Ishikawa (cell line): ENCODE measurements at regions not wholly inside any gene's neighbourhood (a gene's known extent, or its start where the extent isn't known, plus 50 kb on each side); places are given as distances from the start of the nearest gene placed in this dataset.

Experiments used
- CREB1 ChIP-seq: IDR thresholded peaks from 2 replicates; pipeline ENCODE4 v1.6.1; 2012; ENCODE audit warnings: low read depth
- NFIC ChIP-seq: IDR thresholded peaks from 2 replicates; pipeline ENCODE4 v1.6.1; 2012
- REST ChIP-seq: IDR thresholded peaks from 2 replicates; pipeline ENCODE4 v1.6.1; 2012; ENCODE audit warnings: low read depth, mild to moderate bottlenecking
- TAF1 ChIP-seq: IDR thresholded peaks from 2 replicates; pipeline ENCODE4 v1.6.1; 2012; ENCODE audit warnings: low read depth, mild to moderate bottlenecking
- TEAD4 ChIP-seq: IDR thresholded peaks from 2 replicates; pipeline ENCODE4 v1.6.1; 2012
- USF1 ChIP-seq: IDR thresholded peaks from 2 replicates; pipeline ENCODE4 v1.6.1; 2012
- YY1 ChIP-seq: IDR thresholded peaks from 2 replicates; pipeline ENCODE4 v1.6.1; 2012; ENCODE audit warnings: low read depth
- ZBTB7A ChIP-seq: IDR thresholded peaks from 2 replicates; pipeline ENCODE4 v1.6.1; 2012; ENCODE audit warnings: low read depth

- no peak for TF ChIP-seq TAF1
- TF ChIP-seq YY1, result no peak
- no peak for TF ChIP-seq REST
- no peak for TF ChIP-seq USF1
- TF ChIP-seq TEAD4, result no peak
- no peak for TF ChIP-seq CREB1
- TF ChIP-seq NFIC, result no peak
- TF ChIP-seq ZBTB7A, result no peak
These were observed 79.9 kb upstream of the MYCBP2 start for GRCh38 chr13:77406644-77407440.
